ENCODE measurements at regions not wholly inside any gene's neighbourhood (a gene's known extent, or its start where the extent isn't known, plus 50 kb on each side); places are given as distances from the start of the nearest gene placed in this dataset.

DNA sequence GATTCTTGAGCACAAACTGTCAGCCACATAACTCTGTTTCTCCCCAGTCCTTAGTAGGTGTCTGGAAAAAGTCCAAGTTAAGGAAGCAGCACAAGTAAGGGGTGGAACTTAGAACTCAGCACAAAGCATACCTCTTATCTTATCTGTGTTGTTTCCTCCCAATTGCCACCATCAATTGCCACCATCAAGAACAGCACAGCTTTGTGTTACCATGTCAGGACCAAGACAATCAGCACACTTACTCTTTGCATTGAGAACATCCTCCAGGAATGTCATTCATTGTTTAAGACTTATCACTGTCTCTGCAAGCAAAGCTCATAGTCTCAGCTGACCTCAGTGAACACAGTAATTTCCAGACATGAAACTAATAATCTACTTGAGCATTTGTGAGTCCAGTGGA, 212.7 kb upstream of the FSHR start:
- Histone ChIP-seq H3K4me3 (replicated peaks; ENCODE audit: insufficient read depth, low read length) (no peak overlapping the region), H3K27me3 (ENCODE audit: insufficient read depth, poor library complexity, severe bottlenecking) (no peaks in the 10 kb centered on the region), H3K27ac (replicated peaks) (no peak overlapping the region)
- TF ChIP-seq POLR2AphosphoS5 (IDR thresholded peaks at IDR 0.05; ENCODE audit: low read depth) (no peak), SPI1 (IDR thresholded peaks at IDR 0.05; ENCODE audit: borderline replicate concordance, low read depth) (no peak), GABPA (IDR thresholded peaks at IDR 0.05; ENCODE audit: low read depth) (no peak)
- TF ChIP-seq, protein P1, sequence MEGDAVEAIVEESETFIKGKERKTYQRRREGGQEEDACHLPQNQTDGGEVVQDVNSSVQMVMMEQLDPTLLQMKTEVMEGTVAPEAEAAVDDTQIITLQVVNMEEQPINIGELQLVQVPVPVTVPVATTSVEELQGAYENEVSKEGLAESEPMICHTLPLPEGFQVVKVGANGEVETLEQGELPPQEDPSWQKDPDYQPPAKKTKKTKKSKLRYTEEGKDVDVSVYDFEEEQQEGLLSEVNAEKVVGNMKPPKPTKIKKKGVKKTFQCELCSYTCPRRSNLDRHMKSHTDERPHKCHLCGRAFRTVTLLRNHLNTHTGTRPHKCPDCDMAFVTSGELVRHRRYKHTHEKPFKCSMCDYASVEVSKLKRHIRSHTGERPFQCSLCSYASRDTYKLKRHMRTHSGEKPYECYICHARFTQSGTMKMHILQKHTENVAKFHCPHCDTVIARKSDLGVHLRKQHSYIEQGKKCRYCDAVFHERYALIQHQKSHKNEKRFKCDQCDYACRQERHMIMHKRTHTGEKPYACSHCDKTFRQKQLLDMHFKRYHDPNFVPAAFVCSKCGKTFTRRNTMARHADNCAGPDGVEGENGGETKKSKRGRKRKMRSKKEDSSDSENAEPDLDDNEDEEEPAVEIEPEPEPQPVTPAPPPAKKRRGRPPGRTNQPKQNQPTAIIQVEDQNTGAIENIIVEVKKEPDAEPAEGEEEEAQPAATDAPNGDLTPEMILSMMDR (IDR thresholded peaks at IDR 0.05; ENCODE audit: insufficient read depth, low read length) = no peak
- TF ChIP-seq, protein P2, sequence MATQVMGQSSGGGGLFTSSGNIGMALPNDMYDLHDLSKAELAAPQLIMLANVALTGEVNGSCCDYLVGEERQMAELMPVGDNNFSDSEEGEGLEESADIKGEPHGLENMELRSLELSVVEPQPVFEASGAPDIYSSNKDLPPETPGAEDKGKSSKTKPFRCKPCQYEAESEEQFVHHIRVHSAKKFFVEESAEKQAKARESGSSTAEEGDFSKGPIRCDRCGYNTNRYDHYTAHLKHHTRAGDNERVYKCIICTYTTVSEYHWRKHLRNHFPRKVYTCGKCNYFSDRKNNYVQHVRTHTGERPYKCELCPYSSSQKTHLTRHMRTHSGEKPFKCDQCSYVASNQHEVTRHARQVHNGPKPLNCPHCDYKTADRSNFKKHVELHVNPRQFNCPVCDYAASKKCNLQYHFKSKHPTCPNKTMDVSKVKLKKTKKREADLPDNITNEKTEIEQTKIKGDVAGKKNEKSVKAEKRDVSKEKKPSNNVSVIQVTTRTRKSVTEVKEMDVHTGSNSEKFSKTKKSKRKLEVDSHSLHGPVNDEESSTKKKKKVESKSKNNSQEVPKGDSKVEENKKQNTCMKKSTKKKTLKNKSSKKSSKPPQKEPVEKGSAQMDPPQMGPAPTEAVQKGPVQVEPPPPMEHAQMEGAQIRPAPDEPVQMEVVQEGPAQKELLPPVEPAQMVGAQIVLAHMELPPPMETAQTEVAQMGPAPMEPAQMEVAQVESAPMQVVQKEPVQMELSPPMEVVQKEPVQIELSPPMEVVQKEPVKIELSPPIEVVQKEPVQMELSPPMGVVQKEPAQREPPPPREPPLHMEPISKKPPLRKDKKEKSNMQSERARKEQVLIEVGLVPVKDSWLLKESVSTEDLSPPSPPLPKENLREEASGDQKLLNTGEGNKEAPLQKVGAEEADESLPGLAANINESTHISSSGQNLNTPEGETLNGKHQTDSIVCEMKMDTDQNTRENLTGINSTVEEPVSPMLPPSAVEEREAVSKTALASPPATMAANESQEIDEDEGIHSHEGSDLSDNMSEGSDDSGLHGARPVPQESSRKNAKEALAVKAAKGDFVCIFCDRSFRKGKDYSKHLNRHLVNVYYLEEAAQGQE (IDR thresholded peaks at IDR 0.05; ENCODE audit: insufficient replicate concordance, low read depth) = no peak
- DNase-seq (ENCODE audit: low read depth in 1 of 2, low spot score in 1 of 2) = no peak

DNA sequence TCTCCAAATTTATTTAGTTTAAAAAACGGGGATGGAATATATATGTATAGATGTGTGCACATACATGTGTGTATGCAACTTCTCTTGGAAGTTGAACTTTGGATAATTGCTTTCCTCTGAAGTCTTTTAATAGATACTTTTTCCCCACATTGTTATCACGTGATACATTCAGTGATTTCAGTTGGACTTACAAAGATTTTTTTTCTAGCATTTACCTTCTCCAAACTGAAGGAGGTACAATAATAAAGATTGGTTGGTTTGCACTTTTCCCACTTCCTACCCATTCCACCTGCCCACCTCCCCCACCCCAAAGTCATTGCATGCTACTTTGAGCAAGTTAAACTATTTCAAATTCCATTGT, 206.1 kb upstream of the FSHR start:
- no peak overlapping the region for H3K4me3 ChIP-seq (replicated peaks; ENCODE audit: insufficient read depth, low read length)
- DNase-seq (ENCODE audit: low read depth in 1 of 2, low spot score in 1 of 2) = no peak

DNA sequence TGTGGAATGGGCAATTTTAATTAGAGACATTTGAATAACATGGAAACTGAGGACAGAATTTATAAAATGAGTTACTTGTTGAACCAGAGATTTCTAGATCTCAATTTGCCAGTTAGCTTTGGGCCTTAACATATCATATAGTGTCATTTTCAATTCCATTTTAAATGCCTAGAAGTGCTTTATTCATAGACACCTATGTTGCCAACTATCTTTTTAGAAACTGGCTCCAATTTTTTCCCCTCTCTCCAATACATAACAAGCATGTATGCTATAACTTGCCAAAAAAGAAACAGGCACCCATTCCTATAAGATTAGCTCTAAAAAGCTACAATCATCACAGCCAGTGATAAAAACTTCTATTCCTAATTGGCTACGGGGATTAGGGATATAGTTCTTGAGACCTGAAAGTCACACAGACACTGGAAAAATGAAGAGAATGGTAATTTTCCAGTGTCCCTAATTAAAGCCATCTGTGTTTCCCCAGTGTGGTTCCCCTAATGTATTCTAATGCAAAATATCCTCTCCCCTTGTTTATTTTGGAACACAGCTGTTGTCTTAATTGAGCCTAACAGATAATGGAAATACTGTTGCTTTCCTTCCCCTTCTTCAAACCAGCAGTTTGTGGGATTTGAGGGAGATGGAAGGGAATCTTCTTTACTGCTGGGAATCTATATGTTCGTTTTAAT, 205.5 kb upstream of the FSHR start:
- Histone ChIP-seq H3K27ac (replicated peaks) (no peak overlapping the region), H3K27me3 (ENCODE audit: insufficient read depth, poor library complexity, severe bottlenecking) (no peaks in the 10 kb centered on the region), H3K4me3 (replicated peaks; ENCODE audit: insufficient read depth, low read length) (no peak overlapping the region)
- no peak for DNase-seq (ENCODE audit: low read depth in 1 of 2, low spot score in 1 of 2)
- no peak for TF ChIP-seq GABPA (IDR thresholded peaks at IDR 0.05; ENCODE audit: low read depth)
- TF ChIP-seq, protein P2 (IDR thresholded peaks at IDR 0.05; ENCODE audit: insufficient replicate concordance, low read depth) = no peak
- TF ChIP-seq POLR2AphosphoS5 (IDR thresholded peaks at IDR 0.05; ENCODE audit: low read depth) = no peak
- TF ChIP-seq, protein P1 (IDR thresholded peaks at IDR 0.05; ENCODE audit: insufficient read depth, low read length) = no peak
- TF ChIP-seq SPI1 (IDR thresholded peaks at IDR 0.05; ENCODE audit: borderline replicate concordance, low read depth) = no peak

More for the DNA sequence above, 206.1 kb upstream of the FSHR start:
- Histone ChIP-seq H3K27ac (replicated peaks) (no peak overlapping the region), H3K27me3 (ENCODE audit: insufficient read depth, poor library complexity, severe bottlenecking) (no peaks in the 10 kb centered on the region)
- TF ChIP-seq GABPA (IDR thresholded peaks at IDR 0.05; ENCODE audit: low read depth) (no peak), SPI1 (IDR thresholded peaks at IDR 0.05; ENCODE audit: borderline replicate concordance, low read depth) (no peak), POLR2AphosphoS5 (IDR thresholded peaks at IDR 0.05; ENCODE audit: low read depth) (no peak)
- TF ChIP-seq, protein P2 (IDR thresholded peaks at IDR 0.05; ENCODE audit: insufficient replicate concordance, low read depth) = no peak
- TF ChIP-seq, protein P1 (IDR thresholded peaks at IDR 0.05; ENCODE audit: insufficient read depth, low read length) = no peak
